H1 (cell line): ENCODE measurements at regions not wholly inside any gene's neighbourhood (a gene's known extent, or its start where the extent isn't known, plus 50 kb on each side); places are given as distances from the start of the nearest gene placed in this dataset.

Experiments
- CTCF ChIA-PET: fragments of 300-600 bp; sonication (Branson Sonifier 250); formaldehyde crosslinking; loops from one replicate; lab custom pipeline; 2021; ENCODE audit not compliant: partially characterized antibody; lab: Charles Lee
- POLR2A ChIA-PET: fragments of 300-600 bp; sonication (Branson Sonifier 250); formaldehyde crosslinking; loops from one replicate; lab custom pipeline; 2021; ENCODE audit warnings: inconsistent platforms; ENCODE audit not compliant: partially characterized antibody; lab: Charles Lee
- DNase-seq, 2 experiments: peaks; one replicate each; pipeline versions ENCODE4 v3.0.0 to v3.0.0-alpha.2; 2010 to 2022; ENCODE audit warnings: low spot score in 2 of 2, low read depth in 1 of 2, mixed read lengths in 1 of 2
- FAIRE-seq: peaks from 2 replicates; lab custom pipeline; 2011; peaks lifted over from hg19 to GRCh38; lab: Jason Lieb, UNC
- H2AFZ ChIP-seq: 2 replicates; pipeline ENCODE4 v1.8.1; 2012; ENCODE audit warnings: low read length, inconsistent platforms
- H2AK5ac ChIP-seq: 2 replicates; pipeline ENCODE4 v1.6.1; 2013; ENCODE audit warnings: low read depth, low read length
- H2BK120ac ChIP-seq: replicated peaks from 2 replicates; pipeline ENCODE3; 2013; ENCODE audit warnings: low read depth, low read length, inconsistent platforms
- H2BK12ac ChIP-seq: 2 replicates; pipeline ENCODE4 v1.6.1; 2013; ENCODE audit warnings: low read depth, low read length
- H2BK15ac ChIP-seq: 2 replicates; pipeline ENCODE4 v1.6.1; 2013; ENCODE audit warnings: low read length
- H2BK20ac ChIP-seq: 2 replicates; pipeline ENCODE4 v1.6.1; 2013; ENCODE audit warnings: low read length
- H2BK5ac ChIP-seq: 2 replicates; pipeline ENCODE4 v1.6.1; 2013; ENCODE audit warnings: low read depth, low read length
- H3K14ac ChIP-seq: 2 replicates; pipeline ENCODE4 v1.6.1; 2013; ENCODE audit warnings: inconsistent platforms; ENCODE audit not compliant: insufficient read length
- H3K18ac ChIP-seq: 2 replicates; pipeline ENCODE4 v1.6.1; 2013; ENCODE audit warnings: low read length; ENCODE audit errors: extremely low read depth
- H3K23ac ChIP-seq: 2 replicates; pipeline ENCODE4 v1.6.1; 2013; ENCODE audit warnings: inconsistent platforms; ENCODE audit not compliant: insufficient read length
- H3K23me2 ChIP-seq: 2 replicates; pipeline ENCODE4 v1.6.1; 2013; ENCODE audit warnings: low read depth, low read length
- H3K27ac ChIP-seq: 2 replicates; pipeline ENCODE4 v1.6.1; 2011; ENCODE audit warnings: low read depth, low read length, inconsistent platforms
- H3K27me3 ChIP-seq, 4 experiments: replicated peaks in 1 of 4; 1 replicate in 1 of 4; 2 replicates in 3 of 4; pipeline versions ENCODE4 v1.6.1 to v1.8.1; 2011 to 2013; ENCODE audit warnings: low read length in 3 of 4, mild to moderate bottlenecking in 3 of 4, inconsistent platforms in 2 of 4, mixed read lengths in 2 of 4, moderate library complexity in 1 of 4; ENCODE audit not compliant: control insufficient read depth in 3 of 4, insufficient read depth in 3 of 4; ENCODE audit errors: extremely low read depth in 1 of 4
- H3K36me3 ChIP-seq, 4 experiments: 2 replicates each; pipeline versions ENCODE4 v1.6.1 to v1.8.1; 2011 to 2013; ENCODE audit warnings: mild to moderate bottlenecking in 4 of 4, low read length in 3 of 4, moderate library complexity in 2 of 4, control low read depth in 1 of 4, inconsistent platforms in 1 of 4; ENCODE audit not compliant: insufficient read depth in 4 of 4, control insufficient read depth in 2 of 4
- H3K4ac ChIP-seq: replicated peaks from 2 replicates; pipeline ENCODE3; 2013; ENCODE audit warnings: low read length, low read depth, mixed read lengths, inconsistent platforms; ENCODE audit not compliant: insufficient read length
- H3K4me1 ChIP-seq, 4 experiments: replicated peaks in 1 of 4; 1 replicate in 1 of 4; 2 replicates in 3 of 4; pipeline versions ENCODE4 v1.6.1 to v1.8.1; 2011 to 2013; ENCODE audit warnings: low read length in 3 of 4, inconsistent platforms in 2 of 4, mixed read lengths in 1 of 4; ENCODE audit not compliant: insufficient read depth in 4 of 4, control insufficient read depth in 3 of 4
- H3K4me2 ChIP-seq, 2 experiments: 2 replicates each; pipeline versions ENCODE4 v1.6.1 to v1.8.1; 2011 to 2013; ENCODE audit warnings: low read depth in 2 of 2, low read length in 2 of 2, control low read depth in 1 of 2, inconsistent platforms in 1 of 2, mild to moderate bottlenecking in 1 of 2; ENCODE audit not compliant: insufficient read depth in 1 of 2
- H3K4me3 ChIP-seq, 4 experiments: fragments of 200-600, 300-600 bp in 1 of 4; sonication (generic), shearing (Covaris generic), sonication (Bioruptor Twin) in 1 of 4; 2 replicates each; pipeline versions ENCODE4 v1.5.1 to v1.8.1; 2011 to 2016; ENCODE audit warnings: low read length in 4 of 4, low read depth in 3 of 4, control low read depth in 2 of 4, inconsistent platforms in 2 of 4, mild to moderate bottlenecking in 2 of 4, mixed read lengths in 1 of 4, moderate library complexity in 1 of 4; ENCODE audit not compliant: insufficient read depth in 2 of 4; ENCODE audit errors: extremely low read depth in 1 of 4
- H3K56ac ChIP-seq: replicated peaks from 2 replicates; pipeline ENCODE3; 2013; ENCODE audit warnings: low read depth, mild to moderate bottlenecking, mixed read lengths, low read length, inconsistent platforms; ENCODE audit not compliant: insufficient read length
- H3K79me1 ChIP-seq: 2 replicates; pipeline ENCODE4 v1.6.1; 2013; ENCODE audit warnings: low read depth, low read length, control low read depth
- H3K79me2 ChIP-seq, 2 experiments: 2 replicates each; pipeline versions ENCODE4 v1.6.1 to v1.8.1; 2012 to 2013; ENCODE audit warnings: low read length in 2 of 2, mild to moderate bottlenecking in 2 of 2, inconsistent platforms in 1 of 2; ENCODE audit not compliant: insufficient read depth in 2 of 2, control insufficient read depth in 1 of 2
- H3K9ac ChIP-seq, 4 experiments: replicated peaks in 1 of 4; 1 replicate in 1 of 4; 2 replicates in 3 of 4; pipeline versions ENCODE4 v1.6.1 to v1.8.1; 2011 to 2013; ENCODE audit warnings: low read depth in 3 of 4, low read length in 3 of 4, control low read depth in 2 of 4, mild to moderate bottlenecking in 2 of 4, moderate library complexity in 2 of 4, inconsistent platforms in 1 of 4; ENCODE audit errors: extremely low read depth in 1 of 4
- H3K9me3 ChIP-seq, 2 experiments: 2 replicates each; pipeline versions ENCODE4 v1.6.1 to v1.8.1; 2012 to 2013; ENCODE audit warnings: mild to moderate bottlenecking in 2 of 2, moderate library complexity in 2 of 2, control low read depth in 1 of 2, inconsistent platforms in 1 of 2, low read depth in 1 of 2, low read length in 1 of 2, mixed read lengths in 1 of 2; ENCODE audit not compliant: insufficient read depth in 2 of 2
- H4K20me1 ChIP-seq, 2 experiments: replicated peaks in 1 of 2; 2 replicates each; pipeline versions ENCODE3 to v1.8.1; 2011 to 2013; ENCODE audit warnings: inconsistent platforms in 2 of 2, low read length in 2 of 2, mild to moderate bottlenecking in 1 of 2; ENCODE audit not compliant: insufficient read depth in 2 of 2, control insufficient read depth in 1 of 2
- H4K5ac ChIP-seq: 2 replicates; pipeline ENCODE4 v1.6.1; 2013; ENCODE audit warnings: low read length, low read depth, mixed read lengths, inconsistent platforms; ENCODE audit not compliant: insufficient read length
- H4K8ac ChIP-seq: 2 replicates; pipeline ENCODE4 v1.8.0; 2013; ENCODE audit warnings: mild to moderate bottlenecking, moderate library complexity, low read length, inconsistent platforms; ENCODE audit not compliant: insufficient read depth; ENCODE audit errors: extremely low read depth
- H4K91ac ChIP-seq: replicated peaks from 2 replicates; pipeline ENCODE3; 2013; ENCODE audit warnings: low read length, mixed read lengths, inconsistent platforms; ENCODE audit not compliant: insufficient read length
- HDAC6 ChIP-seq: IDR thresholded peaks from one replicate; pipeline ENCODE4 v1.7.1; 2012; ENCODE audit warnings: low read depth, mild to moderate bottlenecking, inconsistent platforms, low read length, moderate library complexity
- TAF7 ChIP-seq: optimal IDR thresholded peaks from 2 replicates; pipeline ENCODE3; 2011; ENCODE audit warnings: low read depth, mild to moderate bottlenecking, inconsistent platforms, low read length, moderate library complexity, borderline replicate concordance
- WGBS, 2 experiments: shearing (Covaris generic) in 1 of 2; methylation state at CpG; one replicate each; pipeline versions ENCODE4 v1.1.6 to v1.1.7; 2013 to 2015; ENCODE audit warnings: low lambda C conversion rate in 2 of 2, mixed read lengths in 2 of 2, inconsistent platforms in 1 of 2, low coverage in 1 of 2, missing lambda C conversion rate in 1 of 2; ENCODE audit not compliant: insufficient replicate concordance in 2 of 2, insufficient coverage in 1 of 2, insufficient read length in 1 of 2; ENCODE audit errors: extremely low coverage in 1 of 2, missing lambda C conversion rate in 1 of 2; 5-methylcytosine and 5-hydroxymethylcytosine counted together

- H3K4me3 ChIP-seq: no peak overlapping the region
- no peak overlapping the region for H2BK5ac ChIP-seq
- no peak overlapping the region for H2BK20ac ChIP-seq
- FAIRE-seq (no peak), DNase-seq (no peak)
- no peak overlapping the region for H3K4ac ChIP-seq
- no peak overlapping the region for H3K18ac ChIP-seq
- no peak overlapping the region for H2BK12ac ChIP-seq
- H3K14ac ChIP-seq: no peak overlapping the region
- no peak overlapping the region for H3K9ac ChIP-seq
- no peaks in the 10 kb centered on the region for H3K79me2 ChIP-seq
- H3K4me2 ChIP-seq: no peak overlapping the region
- no peak overlapping the region for H3K56ac ChIP-seq
- POLR2A ChIA-PET: no interaction called here
- no peak overlapping the region for H2AK5ac ChIP-seq
- H2BK15ac ChIP-seq: no peak overlapping the region
- H4K8ac ChIP-seq: no peak overlapping the region
- WGBS, 2 experiments: 82% methylated on average over 16 of the region's 18 CpGs; no CpG with 5 or more reads in 1 of the 2 experiments
- CTCF ChIA-PET: no interaction called here
- no peak overlapping the region for H4K5ac ChIP-seq
- H2BK120ac ChIP-seq: no peak overlapping the region
- no peak overlapping the region for H3K27ac ChIP-seq
- no peaks in the 10 kb centered on the region for H3K27me3 ChIP-seq
- no peaks in the 10 kb centered on the region for H3K79me1 ChIP-seq
- H3K23ac ChIP-seq: no peak overlapping the region
- H3K23me2 ChIP-seq: peaks cover 6% of the 10 kb centered on the region; the same call in 1 of the 2 replicates
- no peak overlapping the region for H4K91ac ChIP-seq
- H2AFZ ChIP-seq: no peak overlapping the region
- H4K20me1 ChIP-seq: no peaks in the 10 kb centered on the region
- TF ChIP-seq TAF7: no peak
- TF ChIP-seq HDAC6: no peak
- H3K4me1 ChIP-seq: no peaks in the 10 kb centered on the region
- H3K9me3 ChIP-seq: peaks cover 83 to 98% of the 10 kb centered on the region in 2 experiments
- no peaks in the 10 kb centered on the region for H3K36me3 ChIP-seq
Observed at GRCh38 chr22:47291565-47292495, 529.4 kb downstream of the TBC1D22A start.
